DND-41 (cell line): ENCODE measurements at regions not wholly inside any gene's neighbourhood (a gene's known extent, or its start where the extent isn't known, plus 50 kb on each side); places are given as distances from the start of the nearest gene placed in this dataset.

Experiments used
- EZH2 ChIP-seq: IDR thresholded peaks from 3 replicates; pipeline ENCODE4 v1.6.1; 2012; ENCODE audit warnings: borderline replicate concordance, low read depth, mild to moderate bottlenecking, moderate library complexity, low read length, inconsistent platforms; ENCODE audit not compliant: severe bottlenecking
- TF ChIP-seq, protein P1 (sequence below): IDR thresholded peaks from 2 replicates; pipeline ENCODE4 v1.5.1; 2012; ENCODE audit warnings: borderline replicate concordance, low read length, moderate library complexity, mild to moderate bottlenecking; ENCODE audit not compliant: poor library complexity, severe bottlenecking; ENCODE audit errors: extremely low read depth

DNA sequence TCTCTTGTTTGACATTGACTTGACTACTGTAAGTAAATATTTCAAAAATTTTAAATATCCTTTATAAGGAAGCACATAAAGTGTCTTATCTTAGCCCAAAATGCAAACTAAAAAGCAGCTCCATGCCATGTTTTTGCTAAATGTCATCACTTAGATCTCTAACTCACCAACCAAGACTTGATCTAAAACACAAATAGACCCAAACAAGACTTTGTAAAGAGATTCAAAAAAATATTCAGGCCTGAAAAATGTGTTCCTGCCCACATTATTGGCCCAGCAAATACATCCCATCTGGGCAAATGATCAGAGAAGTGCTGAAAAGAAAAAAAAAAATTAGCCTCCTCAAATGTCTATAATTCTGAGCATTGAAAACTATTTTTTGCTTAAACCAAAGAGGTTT, 187.6 kb downstream of the MREG start:
- TF ChIP-seq, protein P1, sequence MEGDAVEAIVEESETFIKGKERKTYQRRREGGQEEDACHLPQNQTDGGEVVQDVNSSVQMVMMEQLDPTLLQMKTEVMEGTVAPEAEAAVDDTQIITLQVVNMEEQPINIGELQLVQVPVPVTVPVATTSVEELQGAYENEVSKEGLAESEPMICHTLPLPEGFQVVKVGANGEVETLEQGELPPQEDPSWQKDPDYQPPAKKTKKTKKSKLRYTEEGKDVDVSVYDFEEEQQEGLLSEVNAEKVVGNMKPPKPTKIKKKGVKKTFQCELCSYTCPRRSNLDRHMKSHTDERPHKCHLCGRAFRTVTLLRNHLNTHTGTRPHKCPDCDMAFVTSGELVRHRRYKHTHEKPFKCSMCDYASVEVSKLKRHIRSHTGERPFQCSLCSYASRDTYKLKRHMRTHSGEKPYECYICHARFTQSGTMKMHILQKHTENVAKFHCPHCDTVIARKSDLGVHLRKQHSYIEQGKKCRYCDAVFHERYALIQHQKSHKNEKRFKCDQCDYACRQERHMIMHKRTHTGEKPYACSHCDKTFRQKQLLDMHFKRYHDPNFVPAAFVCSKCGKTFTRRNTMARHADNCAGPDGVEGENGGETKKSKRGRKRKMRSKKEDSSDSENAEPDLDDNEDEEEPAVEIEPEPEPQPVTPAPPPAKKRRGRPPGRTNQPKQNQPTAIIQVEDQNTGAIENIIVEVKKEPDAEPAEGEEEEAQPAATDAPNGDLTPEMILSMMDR: no peak
- no peak for TF ChIP-seq EZH2
